ENCODE measurements at regions not wholly inside any gene's neighbourhood (a gene's known extent, or its start where the extent isn't known, plus 50 kb on each side); places are given as distances from the start of the nearest gene placed in this dataset.

DNA sequence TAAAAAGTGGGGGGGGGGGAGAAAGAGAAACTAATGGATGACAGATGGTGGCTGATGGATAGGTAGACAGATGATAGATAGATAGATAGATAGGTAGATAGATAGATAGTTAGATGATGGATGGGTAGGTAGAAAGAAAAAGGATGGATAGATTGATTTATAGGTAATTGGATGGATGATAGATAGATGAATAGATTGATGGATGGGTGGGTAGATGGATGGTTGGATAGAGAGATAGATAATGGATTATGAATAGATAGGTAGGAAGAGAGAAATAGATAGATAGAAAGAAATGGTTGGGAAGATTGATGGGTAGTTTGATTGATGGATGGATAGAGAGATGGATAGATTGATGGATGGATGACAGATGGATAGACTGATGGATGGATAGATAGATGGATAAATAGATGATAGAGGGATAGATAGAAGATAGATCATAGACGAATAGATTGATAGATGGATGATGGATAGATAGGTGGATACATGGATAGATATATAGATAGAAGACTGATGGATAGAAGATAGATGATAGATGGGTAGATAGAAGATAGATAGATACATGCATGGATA is 337.1 kb downstream of the C16orf95 start:
- DNase-seq (ENCODE audit: low spot score): no peak

DNA sequence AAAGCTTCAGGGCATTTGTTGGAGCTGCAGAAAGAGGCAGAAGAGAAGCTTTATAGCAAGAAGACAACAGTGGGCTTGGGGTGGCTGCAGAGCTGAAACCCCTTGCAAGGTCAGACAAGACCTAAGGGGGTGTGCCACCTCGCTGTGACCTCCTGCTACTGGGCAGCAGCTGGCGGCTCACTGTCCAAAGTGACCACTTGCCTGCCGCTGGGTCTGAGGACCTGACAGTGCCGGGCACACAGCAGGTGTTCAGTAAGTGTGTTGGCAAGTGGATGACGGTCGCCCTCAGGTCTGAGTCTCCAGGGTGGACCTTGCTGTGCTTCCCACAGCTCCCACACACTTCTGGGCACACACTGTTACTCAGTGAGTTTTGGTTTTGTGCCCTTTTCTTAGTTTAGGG is 336.5 kb downstream of the C16orf95 start:
- no peak for DNase-seq (ENCODE audit: low spot score)

DNA sequence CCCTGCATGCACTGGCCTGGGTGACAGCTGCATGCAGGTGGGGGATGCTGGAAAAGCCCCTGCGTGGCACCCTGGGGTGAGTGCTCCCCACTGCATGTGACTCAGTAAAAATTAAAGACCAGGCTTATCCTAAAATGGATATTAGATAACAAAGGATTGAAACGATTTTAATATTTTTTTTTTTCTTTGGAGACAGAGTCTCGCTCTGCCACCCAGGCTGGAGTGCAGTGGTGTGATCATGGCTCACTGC is 334.9 kb downstream of the C16orf95 start:
- no peak for DNase-seq (ENCODE audit: low spot score)

DNA sequence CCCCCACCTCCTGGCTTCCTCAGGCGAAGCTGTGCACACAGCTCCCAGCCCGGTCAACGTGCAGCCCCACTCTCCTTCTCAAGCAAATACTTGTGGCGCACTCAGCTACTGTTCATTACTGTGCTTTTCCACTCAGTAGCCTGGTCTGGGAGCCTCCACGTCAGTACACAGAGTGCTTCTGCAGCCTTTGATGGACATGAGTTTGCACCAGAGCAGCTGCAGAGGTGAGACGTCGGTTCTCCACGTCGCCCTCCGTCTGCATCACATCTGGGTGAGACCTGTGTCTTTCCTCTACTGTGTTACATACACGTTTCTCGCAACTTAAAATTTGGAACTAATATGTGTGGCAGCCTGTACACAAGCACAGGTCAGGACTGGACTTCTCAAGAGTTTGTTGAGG is 334.3 kb downstream of the C16orf95 start:
- DNase-seq (ENCODE audit: low spot score): no peak

DNA sequence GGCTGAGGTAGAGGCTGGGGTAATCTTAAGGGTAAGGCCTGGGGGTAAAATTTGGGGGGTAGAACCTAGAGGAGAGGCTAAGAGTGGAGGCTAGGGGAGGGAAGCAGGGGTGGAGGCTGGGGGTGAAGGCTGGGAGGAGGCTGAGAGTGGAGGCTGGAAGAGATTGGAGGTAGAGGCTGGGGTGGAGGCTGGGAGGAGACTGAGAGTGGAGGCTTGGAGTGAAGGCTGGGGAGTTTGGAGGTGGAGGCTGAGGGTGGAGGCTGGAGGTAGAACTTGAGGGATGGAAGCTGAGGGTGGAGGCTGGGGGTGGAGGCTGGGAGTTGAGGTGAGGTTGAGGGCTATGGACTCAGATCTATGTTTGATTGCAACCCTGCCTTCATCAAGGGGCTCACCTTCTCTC is 333.6 kb downstream of the C16orf95 start:
- DNase-seq (ENCODE audit: low spot score): no peak

DNA sequence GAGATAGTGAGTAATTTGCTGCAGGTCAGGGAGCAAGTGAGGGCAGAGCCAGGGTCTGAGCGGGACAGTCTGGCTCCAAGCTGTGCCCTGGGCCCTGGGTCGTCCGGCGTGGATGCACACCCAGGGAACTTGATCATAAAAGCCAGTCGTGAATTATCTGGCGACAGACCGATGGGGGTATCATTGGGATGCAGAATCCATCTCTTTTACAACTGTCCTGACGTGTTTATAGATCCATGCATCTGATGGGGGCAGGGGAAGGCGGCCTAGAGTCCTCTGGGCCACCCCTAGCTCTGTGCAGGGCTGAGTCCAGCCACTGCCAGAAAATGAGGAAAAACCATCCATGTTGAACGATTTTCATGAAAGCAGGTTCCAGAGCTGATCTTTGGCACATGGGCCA is 332.8 kb downstream of the C16orf95 start:
- no peak for DNase-seq (ENCODE audit: low spot score)

DNA sequence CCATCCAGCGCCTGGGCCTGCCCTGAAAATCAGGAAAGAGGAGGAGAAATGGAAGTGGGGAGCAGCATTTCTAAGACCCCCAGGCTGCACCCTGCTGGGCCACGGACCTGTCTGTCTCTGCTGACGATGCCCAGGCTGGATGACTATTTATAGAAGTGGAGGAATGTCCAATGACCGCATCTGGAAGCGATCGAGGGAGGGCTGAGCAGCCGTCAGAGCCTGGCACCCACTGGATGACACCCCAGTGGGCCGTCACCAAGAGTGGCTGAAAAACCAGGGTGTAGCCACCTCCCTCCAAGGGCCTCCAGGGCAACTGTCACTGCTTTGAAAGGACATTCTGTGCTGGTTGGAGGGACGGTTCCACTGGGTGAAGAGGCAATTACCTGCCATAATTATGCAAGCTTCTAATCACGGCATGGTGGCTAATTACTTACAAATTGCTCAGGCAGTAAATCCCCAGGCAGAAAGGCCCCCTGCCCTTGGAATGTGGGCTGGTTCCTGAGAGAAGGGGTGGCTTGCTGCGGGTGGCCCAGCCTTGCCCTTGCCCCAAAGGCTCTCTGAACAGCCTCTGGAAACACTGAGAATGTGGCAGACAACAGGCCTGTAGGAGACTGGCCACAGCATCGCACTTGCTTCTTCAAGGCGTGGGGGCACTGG is 332.1 kb downstream of the C16orf95 start:
- DNase-seq (ENCODE audit: low spot score): peak; percentile 61

DNA sequence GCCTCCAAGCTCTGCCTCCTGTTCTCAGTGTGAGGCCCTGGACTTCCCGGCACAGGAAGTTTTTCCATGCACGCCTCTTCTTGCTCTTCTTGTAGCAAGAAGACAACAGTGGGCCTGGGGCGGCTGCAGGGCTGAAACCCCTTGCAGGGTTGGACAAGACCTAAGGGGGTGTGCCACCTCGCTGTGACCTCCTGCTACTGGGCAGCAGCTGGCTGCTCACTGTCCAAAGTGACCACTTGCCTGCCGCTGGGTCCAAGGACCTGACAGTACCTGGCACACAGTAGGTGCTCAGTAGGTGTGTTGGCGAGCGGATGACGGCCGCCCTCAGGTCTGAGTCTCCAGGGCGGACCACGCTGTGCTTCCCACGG is 331.6 kb downstream of the C16orf95 start:
- DNase-seq (ENCODE audit: low spot score): no peak

DNA sequence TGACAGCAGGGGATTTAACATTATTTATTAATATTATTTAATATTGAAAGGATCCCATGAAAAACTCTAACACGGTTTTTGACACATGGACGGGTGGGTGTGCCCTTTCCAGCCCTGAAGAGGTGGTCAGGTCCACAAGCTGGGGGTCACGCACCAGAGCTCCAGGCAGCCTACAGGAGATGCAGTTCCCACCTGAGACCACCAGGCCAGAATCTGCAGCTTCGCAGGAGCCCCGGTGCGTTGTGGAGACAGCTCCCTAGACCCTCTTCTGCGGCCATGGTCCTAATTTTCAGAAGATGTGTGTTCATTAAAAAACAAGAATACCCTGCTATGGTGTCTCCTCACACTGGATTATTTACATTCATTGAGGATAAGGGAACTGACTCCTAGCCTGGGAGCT is 331.1 kb downstream of the C16orf95 start:
- DNase-seq (ENCODE audit: low spot score): no peak

DNA sequence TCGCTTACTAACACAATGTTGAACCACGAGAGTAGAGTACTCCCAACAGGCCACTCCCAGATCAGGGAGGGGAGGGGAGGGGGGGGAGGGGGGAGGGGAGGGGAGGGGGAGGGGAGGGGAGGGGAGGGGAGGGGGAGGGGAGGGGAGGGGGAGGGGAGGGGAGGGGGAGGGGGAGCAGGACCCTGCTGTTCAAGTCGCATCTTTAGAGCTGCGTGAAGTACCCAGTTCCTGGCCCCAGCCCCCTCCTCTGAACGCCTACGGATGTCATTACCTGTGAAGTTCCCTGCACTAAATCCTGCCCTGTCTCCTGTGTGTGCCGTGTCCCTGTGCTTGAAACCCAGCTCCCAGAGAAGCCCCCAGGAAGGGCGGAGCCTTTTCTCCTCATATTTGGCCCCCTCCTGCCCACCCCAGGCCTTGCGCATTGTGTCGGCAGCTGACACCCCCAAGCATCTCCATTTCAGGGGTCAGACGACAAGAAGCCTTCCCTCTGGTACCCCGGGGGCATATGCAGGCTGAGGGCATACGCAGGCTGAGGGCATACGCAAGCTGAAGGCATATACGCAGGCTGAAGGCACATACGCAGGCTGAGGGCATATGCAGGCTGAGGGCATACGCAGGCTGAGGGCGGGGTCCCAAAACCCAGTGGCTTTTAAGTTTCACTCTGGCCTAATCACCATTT is 330.2 kb downstream of the C16orf95 start:
- no peak for DNase-seq (ENCODE audit: low spot score)

DNA sequence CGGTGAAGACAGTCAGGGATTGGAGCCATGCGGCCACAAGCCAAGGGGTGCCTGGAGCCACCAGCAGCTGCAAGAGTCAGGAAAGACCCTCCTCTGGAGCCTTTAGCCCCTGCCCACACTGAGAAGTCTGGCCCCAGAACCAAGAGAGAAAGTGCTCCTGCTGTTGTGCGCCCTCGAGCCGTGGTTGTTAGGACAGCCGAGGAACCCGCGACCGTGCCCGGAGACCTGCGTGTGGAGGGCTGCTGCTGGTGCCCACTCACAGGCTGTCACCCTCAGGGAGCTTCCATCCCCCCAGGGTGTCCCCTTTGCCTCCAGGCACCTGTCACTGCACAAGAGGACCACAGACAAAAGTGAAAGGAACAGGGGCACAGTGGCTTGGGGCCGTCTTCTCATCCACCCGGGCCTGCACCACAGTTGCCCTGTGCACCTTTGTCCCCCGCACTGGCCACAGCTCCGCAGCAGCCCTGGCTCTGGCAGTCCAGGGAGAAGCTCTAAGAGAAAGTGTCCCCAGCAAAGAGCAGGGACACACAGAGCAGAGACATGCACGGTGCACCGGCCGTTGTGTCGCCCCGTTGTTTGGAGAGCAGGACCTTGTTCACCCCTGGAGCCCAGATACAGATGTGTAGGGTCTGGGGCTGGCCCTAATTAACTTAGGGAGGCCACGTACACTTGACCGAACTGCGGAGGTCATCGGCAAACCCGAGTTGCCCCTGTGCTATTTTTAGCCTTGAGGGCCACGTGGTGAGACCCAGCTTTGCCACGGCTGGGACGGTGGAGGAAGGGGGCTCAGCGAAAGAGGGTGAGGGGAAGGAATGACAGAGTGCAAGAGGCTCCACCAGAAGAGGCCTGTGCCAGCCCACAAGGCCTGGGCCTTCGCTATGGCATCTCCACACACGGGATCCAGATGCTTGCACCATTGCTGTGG is 329.2 kb downstream of the C16orf95 start:
- DNase-seq (ENCODE audit: low spot score): no peak

DNA sequence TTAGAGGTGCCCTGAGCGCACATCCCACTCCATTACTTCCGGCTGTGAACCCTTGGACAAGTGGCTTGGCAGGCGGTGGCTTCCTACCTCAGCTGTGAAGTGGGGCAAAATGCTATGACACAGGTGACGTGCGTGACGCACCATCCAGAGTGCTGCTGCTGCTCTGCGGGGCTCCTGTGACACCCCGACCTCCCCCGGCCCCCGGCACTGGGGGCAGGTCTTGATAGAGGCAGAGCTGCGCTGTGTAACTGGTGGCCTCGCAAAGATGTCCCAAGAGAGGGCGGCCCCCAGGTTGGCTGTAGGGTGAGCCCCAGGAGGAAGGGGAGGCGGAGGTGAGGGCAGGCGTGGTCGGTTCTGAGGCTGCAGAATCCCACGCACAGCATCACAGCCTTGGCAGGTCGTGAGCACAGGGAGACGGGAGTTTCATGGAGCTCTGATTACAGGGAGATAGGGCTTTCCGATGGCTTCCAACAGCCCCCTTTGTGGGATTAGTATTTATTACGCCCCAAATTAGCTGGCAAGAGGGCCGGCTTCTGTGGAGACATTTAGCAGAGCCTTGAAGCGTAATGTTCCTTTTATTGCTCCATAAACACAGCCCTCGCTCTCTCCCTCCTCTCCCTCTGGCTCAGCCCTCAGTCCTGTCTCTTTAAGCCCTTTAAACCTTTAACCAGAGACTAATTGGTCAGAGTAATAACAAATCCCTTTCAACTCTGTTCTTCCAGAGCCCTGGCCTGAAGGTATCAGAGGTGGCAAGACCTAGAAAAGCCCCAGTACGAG is 328.1 kb downstream of the C16orf95 start:
- no peak for DNase-seq (ENCODE audit: low spot score)

DNA sequence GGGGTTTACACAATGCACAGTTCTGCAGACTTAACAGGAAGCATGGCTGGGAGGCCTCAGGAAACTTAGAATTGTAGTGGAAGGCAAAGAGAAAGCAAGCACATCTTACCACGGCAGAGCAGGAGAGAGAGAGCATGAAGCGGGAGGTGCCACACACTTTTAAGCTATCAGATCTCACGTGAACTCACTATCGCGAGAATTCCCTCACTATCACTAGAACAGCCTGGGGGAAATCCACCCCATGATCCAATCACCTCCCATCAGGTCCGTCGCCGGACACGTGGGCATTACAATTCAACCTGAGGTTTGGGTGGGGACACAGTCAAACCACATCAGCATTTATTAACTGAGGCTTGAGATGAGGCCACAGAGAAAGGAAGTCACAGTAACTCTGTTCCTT is 326.7 kb downstream of the C16orf95 start:
- no peak for DNase-seq (ENCODE audit: low spot score)

DNA sequence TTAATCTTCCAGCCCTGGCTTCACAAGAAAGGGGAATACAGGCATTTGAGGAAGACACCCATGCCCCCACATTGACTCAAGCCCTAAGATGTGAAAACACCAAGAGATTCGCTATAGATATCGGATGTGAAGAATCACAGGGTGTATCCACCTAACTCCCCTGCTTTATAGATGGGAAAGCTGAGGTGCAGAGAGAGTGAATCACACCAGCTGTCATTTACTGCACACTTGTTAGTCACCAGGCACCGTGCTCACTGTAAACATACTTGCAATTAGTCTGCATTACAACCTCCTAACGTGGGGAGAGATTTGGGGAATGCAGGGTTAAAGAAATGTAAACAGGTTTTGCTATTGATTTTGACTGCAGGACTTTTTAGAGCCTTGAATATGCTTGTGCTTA is 325.5 kb downstream of the C16orf95 start:
- no peak for DNase-seq (ENCODE audit: low spot score)

DNA sequence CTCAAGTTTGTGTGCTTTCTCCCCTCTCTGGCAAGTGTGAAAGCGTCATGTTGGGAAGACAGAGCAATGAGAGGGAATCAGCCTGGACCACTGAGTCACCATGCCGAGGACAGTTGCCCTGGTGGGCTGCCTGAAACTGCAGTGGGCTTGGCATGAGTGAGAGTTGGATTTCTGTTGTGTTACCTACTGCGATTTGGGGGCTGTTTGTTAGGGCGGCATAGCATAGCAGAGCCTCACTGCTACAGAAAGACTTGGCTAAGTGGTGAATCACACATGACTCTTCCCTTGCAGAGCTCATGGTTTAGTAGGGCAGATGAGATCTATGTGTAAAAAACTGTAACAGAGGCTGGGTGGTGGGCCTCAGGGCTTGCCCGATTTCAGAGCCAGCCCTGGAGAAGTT is 324.6 kb downstream of the C16orf95 start:
- no peak for DNase-seq (ENCODE audit: low spot score)

DNA sequence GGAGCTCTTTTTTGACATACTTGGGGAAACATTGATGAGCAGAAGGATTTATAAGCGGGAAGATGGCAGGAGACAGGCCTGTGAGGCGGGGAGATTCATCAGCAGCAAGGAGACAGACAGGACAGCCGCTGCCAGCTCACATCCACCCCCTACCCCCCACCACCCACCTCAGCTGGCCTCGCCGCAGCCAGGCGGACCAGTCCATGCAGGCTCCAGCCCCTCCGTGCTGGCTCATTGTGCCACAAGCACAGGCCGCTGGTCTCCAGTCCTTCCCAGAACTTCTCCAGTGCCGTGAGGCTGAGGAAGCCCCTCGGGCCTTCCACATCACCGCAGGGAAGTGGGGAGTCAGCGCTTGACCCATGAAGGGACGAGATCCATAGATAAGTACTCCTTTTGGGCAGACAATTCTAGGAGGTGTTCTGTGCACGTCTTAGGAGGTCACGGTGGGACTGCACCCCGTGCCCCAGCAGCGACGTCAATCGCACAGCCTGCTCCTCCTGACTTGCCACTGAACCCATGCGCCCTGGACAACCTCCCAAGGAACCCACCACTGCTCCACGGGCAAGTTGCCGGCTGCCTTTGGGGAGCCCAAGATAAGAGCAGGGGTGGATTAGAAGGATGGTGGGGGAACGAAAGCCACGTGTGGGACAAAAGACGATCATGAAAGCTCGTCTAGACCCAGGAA is 323.6 kb downstream of the C16orf95 start:
- no peak for DNase-seq (ENCODE audit: low spot score)

DNA sequence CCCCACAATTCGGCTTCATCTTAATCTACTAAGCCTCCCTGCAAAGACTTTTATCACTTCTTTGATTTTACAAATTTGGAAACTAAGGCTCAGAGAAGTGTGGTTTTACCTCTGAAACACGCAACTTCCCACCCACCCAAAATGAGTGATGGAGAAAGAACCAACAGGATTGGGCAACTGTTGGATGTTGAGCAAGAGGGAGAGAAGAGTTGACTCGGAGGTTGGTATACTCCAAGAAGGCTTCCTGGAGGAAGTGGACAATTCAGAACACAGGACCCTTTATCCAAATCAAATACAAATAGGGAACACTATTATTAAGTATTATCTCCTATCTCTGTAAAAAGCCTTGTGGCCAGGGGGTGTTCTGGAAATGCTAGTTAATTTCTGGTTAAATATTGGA is 323.0 kb downstream of the C16orf95 start:
- DNase-seq (ENCODE audit: low spot score): no peak

DNA sequence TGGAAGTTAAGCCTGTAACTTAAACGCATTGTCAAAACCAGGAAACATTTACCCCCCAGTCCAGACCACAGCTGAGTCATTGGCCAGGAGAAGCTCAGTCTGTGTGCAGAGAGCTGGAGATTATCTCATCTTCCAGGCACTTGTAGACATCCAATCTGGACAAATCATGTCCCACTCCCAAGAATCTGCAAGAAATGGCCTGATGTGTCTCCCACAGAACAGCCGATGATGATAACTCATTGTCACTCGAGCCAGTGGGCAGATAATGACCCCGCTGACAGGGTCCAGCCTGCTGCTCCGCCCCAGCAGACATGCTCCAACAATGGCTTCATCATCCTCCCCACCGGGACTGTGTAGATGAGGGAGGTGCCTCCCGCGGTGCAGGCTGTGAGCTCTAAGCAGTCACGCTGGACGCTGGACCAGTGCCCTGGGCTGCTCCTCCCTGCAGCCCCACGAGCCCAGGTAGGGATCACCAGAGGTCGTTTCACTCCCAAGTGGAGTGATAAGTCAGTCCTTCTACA is 322.5 kb downstream of the C16orf95 start:
- DNase-seq (ENCODE audit: low spot score): peak; percentile 95

DNA sequence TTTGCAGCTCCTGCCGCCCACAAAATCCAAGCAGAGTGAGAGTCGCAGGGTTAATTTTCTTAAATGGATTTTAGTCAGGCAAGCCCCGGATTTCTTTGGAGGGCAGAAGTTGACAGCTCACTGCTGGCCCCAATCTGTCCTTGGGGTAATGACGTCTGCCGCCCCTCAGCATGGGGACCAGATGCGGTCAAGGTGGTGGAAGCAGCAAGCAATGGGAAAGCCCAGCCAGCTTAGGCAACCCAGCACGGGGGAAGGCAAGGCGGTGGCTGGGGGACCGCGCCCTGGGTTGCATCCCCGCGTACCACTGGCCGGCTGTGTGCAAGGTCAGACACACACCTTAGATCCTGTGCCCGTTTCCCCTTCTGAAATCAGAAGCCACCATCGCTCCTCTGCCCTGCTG is 321.7 kb downstream of the C16orf95 start:
- no peak for DNase-seq (ENCODE audit: low spot score)

DNA sequence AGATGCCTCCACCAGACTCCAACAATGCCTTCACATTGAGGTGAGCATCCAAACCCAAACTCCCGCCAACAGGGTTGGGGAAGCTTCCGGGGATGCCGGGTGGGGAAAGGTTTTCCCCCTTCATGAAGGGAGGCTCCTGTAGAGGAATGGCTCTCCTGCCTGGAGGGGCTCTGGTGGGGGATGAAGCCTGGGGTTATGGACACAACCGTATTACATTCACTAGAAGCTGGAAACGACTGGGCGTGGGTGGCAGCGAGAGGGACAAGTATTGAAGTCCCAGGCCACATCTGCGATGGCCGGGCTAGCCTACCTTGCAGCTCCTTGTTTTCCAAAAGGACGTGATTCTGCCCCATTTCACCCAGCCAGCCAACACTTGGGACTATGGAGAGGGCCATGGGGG is 321.1 kb downstream of the C16orf95 start:
- DNase-seq (ENCODE audit: low spot score): no peak

DNA sequence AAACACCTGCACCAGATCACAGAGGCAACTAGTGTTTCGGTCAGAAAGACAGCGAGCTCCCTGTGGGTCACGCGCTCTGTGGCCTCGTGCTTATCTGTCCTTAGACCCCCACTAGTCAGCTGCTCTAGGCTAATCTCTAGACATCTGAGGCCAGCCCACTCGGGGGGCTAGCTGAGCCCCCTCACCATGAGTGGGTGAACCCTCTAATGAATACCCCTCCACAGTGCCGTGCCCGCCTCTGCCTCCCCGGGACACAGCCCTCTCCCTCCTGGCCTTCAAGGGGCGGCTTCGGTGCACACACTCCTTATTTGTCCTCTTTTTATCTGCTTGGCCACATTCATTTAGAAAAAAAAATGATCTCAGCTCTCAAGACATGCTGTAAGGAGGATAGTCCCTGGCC is 320.1 kb downstream of the C16orf95 start:
- DNase-seq (ENCODE audit: low spot score): no peak
